Caco-2 (cell line): ENCODE measurements at regions not wholly inside any gene's neighbourhood (a gene's known extent, or its start where the extent isn't known, plus 50 kb on each side); places are given as distances from the start of the nearest gene placed in this dataset.

Experiments used
- BruUV-seq: library from RNA; stranded (reverse); fragments of 400-500 nt; replicated peaks from 2 replicates; lab custom pipeline; 2021; lab: Mats Ljungman, UMichigan
- CTCF ChIA-PET: fragments of 300-600 bp; sonication (Branson Sonifier 250); formaldehyde crosslinking; loops from one replicate; lab custom pipeline; 2022; ENCODE audit warnings: antibody characterized with exemption; lab: Charles Lee
- POLR2A ChIA-PET: fragments of 300-600 bp; sonication (Branson Sonifier 250); formaldehyde crosslinking; loops from one replicate; lab custom pipeline; 2022; ENCODE audit warnings: antibody characterized with exemption; lab: Charles Lee
- DNase-seq, 2 experiments: peaks; one replicate each; pipeline versions ENCODE4 v3.0.0 to v3.0.0-alpha.2; 2020 to 2022
- H3K27me3 ChIP-seq: replicated peaks from 2 replicates; pipeline ENCODE4 v1.6.0; 2011; ENCODE audit warnings: low read length; ENCODE audit not compliant: control insufficient read depth, insufficient read depth
- H3K36me3 ChIP-seq: 2 replicates; pipeline ENCODE4 v1.5.1; 2011; ENCODE audit warnings: low read length; ENCODE audit not compliant: control insufficient read depth, insufficient read depth
- H3K4me1 ChIP-seq: fragments of 250-450 bp; sonication (Bioruptor Pico); 2 replicates; pipeline ENCODE4 v1.5.1; 2020; ENCODE audit warnings: mild to moderate bottlenecking
- H3K4me3 ChIP-seq: 2 replicates; pipeline ENCODE4 v1.5.1; 2011; ENCODE audit warnings: low read depth, mild to moderate bottlenecking, control low read depth, low read length
- H3K9me3 ChIP-seq: fragments of 250-450 bp; sonication (Bioruptor Pico); 2 replicates; pipeline ENCODE4 v1.5.1; 2020; ENCODE audit warnings: mild to moderate bottlenecking, moderate library complexity
- H3K27ac Mint-ChIP-seq: one replicate; pipeline ENCODE4 v1.8.0; 2022; ENCODE audit warnings: mixed read lengths; ENCODE audit not compliant: unreplicated experiment
- H3K27me3 Mint-ChIP-seq: one replicate; pipeline ENCODE4 v1.8.0; 2022; ENCODE audit warnings: mixed read lengths; ENCODE audit not compliant: insufficient read depth, unreplicated experiment
- H3K36me3 Mint-ChIP-seq: one replicate; pipeline ENCODE4 v1.8.0; 2022; ENCODE audit warnings: mild to moderate bottlenecking, mixed read lengths; ENCODE audit not compliant: insufficient read depth, unreplicated experiment
- H3K4me1 Mint-ChIP-seq: one replicate; pipeline ENCODE4 v1.8.0; 2022; ENCODE audit warnings: low read depth, mixed read lengths; ENCODE audit not compliant: unreplicated experiment
- H3K4me3 Mint-ChIP-seq: one replicate; pipeline ENCODE4 v1.8.0; 2022; ENCODE audit warnings: mild to moderate bottlenecking, moderate library complexity, mixed read lengths; ENCODE audit not compliant: unreplicated experiment
- H3K9me3 Mint-ChIP-seq: one replicate; pipeline ENCODE4 v1.8.0; 2022; ENCODE audit warnings: mixed read lengths; ENCODE audit not compliant: unreplicated experiment
- intact Hi-C: fragments of 100-400 bp; cut with micrococcal nuclease; formaldehyde crosslinking; loops from one replicate; pipeline ENCODE4 v1.10.0; 2022; ENCODE audit not compliant: unreplicated experiment
- TF ChIP-seq, protein P1 (sequence below), 2 experiments: fragments of 200-600 bp in 1 of 2; IDR thresholded peaks; 1 replicate in 1 of 2; 2 replicates in 1 of 2; pipeline versions ENCODE4 v1.5.1 to v1.8.0; 2011 to 2022; ENCODE audit warnings: antibody characterized with exemption in 1 of 2, control low read depth in 1 of 2, inconsistent platforms in 1 of 2, low read depth in 1 of 2, low read length in 1 of 2, mild to moderate bottlenecking in 1 of 2, moderate library complexity in 1 of 2; ENCODE audit not compliant: insufficient read depth in 1 of 2, severe bottlenecking in 1 of 2, unreplicated experiment in 1 of 2

DNA sequence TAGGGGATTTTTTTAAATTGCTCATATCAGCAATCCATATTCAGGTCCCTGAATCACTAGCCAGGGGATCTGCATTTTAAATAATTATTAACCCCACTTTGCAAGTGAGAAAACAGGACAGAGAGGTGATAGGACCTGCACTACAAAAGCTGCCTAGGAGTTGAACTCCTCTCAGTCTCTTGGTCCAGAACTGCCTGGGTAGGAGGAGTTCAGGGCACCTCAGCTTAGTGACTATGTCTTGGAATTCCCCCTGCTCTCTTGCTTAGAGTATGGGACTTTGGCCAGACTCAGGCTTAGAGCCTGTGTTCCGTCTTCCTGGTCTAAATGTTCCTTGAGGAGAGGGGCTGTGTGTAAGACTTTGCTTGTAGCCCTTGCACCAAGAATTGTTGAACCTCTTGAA is 68.2 kb upstream of the WSCD2 start:
- Mint-ChIP-seq H3K4me3 (no peak overlapping the region), H3K27ac (no peak overlapping the region), H3K36me3 (no peaks in the 10 kb centered on the region), H3K9me3 (no peaks in the 10 kb centered on the region), H3K4me1 (no peaks in the 10 kb centered on the region), H3K27me3 (peaks cover 14% of the 10 kb centered on the region)
- BruUV-seq, result no TSS peak
- Histone ChIP-seq H3K27me3 (no peaks in the 10 kb centered on the region), H3K36me3 (no peaks in the 10 kb centered on the region), H3K4me1 (no peaks in the 10 kb centered on the region), H3K9me3 (no peaks in the 10 kb centered on the region), H3K4me3 (no peak overlapping the region)
- TF ChIP-seq, protein P1, sequence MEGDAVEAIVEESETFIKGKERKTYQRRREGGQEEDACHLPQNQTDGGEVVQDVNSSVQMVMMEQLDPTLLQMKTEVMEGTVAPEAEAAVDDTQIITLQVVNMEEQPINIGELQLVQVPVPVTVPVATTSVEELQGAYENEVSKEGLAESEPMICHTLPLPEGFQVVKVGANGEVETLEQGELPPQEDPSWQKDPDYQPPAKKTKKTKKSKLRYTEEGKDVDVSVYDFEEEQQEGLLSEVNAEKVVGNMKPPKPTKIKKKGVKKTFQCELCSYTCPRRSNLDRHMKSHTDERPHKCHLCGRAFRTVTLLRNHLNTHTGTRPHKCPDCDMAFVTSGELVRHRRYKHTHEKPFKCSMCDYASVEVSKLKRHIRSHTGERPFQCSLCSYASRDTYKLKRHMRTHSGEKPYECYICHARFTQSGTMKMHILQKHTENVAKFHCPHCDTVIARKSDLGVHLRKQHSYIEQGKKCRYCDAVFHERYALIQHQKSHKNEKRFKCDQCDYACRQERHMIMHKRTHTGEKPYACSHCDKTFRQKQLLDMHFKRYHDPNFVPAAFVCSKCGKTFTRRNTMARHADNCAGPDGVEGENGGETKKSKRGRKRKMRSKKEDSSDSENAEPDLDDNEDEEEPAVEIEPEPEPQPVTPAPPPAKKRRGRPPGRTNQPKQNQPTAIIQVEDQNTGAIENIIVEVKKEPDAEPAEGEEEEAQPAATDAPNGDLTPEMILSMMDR (IDR thresholded peaks at IDR 0.05; ENCODE audit: insufficient read depth in 1 of 2, low read depth in 1 of 2, low read length in 1 of 2, severe bottlenecking in 1 of 2, unreplicated experiment in 1 of 2), result no peak
- ChIA-PET CTCF (no interaction called here), POLR2A (no interaction called here)
- intact Hi-C loops, result loop anchor here (10.0 kb wide), 1 partner anchor 454 kb away; the partner anchor contains the start of gene FICD
- no peak for DNase-seq

DNA sequence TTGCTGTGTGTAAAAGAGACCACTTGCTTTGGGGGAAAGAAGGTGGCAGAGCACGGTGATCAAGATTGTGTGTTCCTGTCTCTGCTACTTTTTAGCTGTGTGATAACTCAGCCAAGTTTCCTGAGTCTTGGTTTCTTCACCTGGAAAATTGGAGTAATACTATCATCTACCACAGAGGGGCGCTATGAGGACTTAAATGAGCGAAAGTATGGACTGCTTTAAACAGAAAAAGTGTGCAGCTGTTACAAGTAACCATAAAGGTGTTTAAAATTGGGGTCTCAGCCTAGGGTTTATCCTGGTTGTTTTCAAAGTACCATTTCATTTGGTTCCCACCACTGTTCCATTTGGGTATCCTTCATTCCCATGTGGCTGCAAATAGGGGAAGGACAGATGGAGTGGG is 65.9 kb upstream of the WSCD2 start:
- Histone ChIP-seq H3K27me3 (no peaks in the 10 kb centered on the region), H3K9me3 (no peaks in the 10 kb centered on the region), H3K4me3 (no peak overlapping the region), H3K4me1 (no peaks in the 10 kb centered on the region), H3K36me3 (no peaks in the 10 kb centered on the region)
- H3K27ac Mint-ChIP-seq, result no peak overlapping the region
- peak in 1 of 2 experiments; percentile 5 for DNase-seq
- no peak overlapping the region for H3K4me3 Mint-ChIP-seq
- H3K4me1 Mint-ChIP-seq, result no peaks in the 10 kb centered on the region
- no peaks in the 10 kb centered on the region for H3K9me3 Mint-ChIP-seq
- ChIA-PET POLR2A (no interaction called here), CTCF (interaction anchor here (1.0 kb wide), 1 partner anchor 70 kb away, joined by 3 read pairs; no protein-coding TSS in a partner anchor)
- intact Hi-C loops, result loop anchor here (1.0 to 10.0 kb wide), 2 partner anchors 145 to 452 kb away; partner anchors contain the start of gene FICD
- no TSS peak for BruUV-seq
- peaks cover 3% of the 10 kb centered on the region for H3K27me3 Mint-ChIP-seq
- TF ChIP-seq, protein P1 (IDR thresholded peaks at IDR 0.05; ENCODE audit: insufficient read depth in 1 of 2, low read depth in 1 of 2, low read length in 1 of 2, severe bottlenecking in 1 of 2, unreplicated experiment in 1 of 2), result no peak
- H3K36me3 Mint-ChIP-seq, result no peaks in the 10 kb centered on the region

DNA sequence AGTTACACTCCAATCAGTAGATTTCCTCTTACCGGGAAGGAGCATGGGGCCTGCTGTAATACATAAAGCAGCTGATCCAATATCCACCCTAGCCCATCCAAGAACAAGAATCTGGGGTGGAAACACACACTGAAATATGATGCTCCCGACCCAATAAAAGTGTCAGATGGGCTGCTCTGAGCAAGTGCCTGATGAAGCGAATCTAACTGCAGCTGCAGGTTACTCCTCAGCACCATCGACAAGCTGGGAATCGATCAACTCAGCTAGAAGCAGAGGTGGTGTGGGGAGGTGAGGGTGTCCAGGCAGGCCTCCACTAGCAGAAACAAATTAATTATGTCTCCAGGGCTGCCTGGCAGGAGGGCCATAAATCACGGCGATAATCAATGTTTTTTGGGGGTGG is 64.0 kb upstream of the WSCD2 start:
- CTCF ChIA-PET, result no interaction called here
- no peak for DNase-seq

More for the DNA sequence above, 64.0 kb upstream of the WSCD2 start:
- no peaks in the 10 kb centered on the region for H3K4me1 ChIP-seq
- Mint-ChIP-seq H3K4me3 (no peak overlapping the region), H3K4me1 (no peaks in the 10 kb centered on the region), H3K27me3 (peaks cover 5% of the 10 kb centered on the region), H3K36me3 (no peaks in the 10 kb centered on the region), H3K27ac (no peak overlapping the region), H3K9me3 (no peaks in the 10 kb centered on the region)
- H3K4me3 ChIP-seq, result no peak overlapping the region
- intact Hi-C loops, result loop anchor here (10.0 kb wide), 1 partner anchor 450 kb away; the partner anchor contains the start of gene FICD
- POLR2A ChIA-PET, result no interaction called here
- no peaks in the 10 kb centered on the region for H3K27me3 ChIP-seq
- no peaks in the 10 kb centered on the region for H3K9me3 ChIP-seq
- no peaks in the 10 kb centered on the region for H3K36me3 ChIP-seq
- TF ChIP-seq, protein P1 (IDR thresholded peaks at IDR 0.05; ENCODE audit: insufficient read depth in 1 of 2, low read depth in 1 of 2, low read length in 1 of 2, severe bottlenecking in 1 of 2, unreplicated experiment in 1 of 2), result no peak
- no TSS peak for BruUV-seq
